AG10803 (cell line): ENCODE measurements at regions not wholly inside any gene's neighbourhood (a gene's known extent, or its start where the extent isn't known, plus 50 kb on each side); places are given as distances from the start of the nearest gene placed in this dataset.

ENCODE experiments used
- DNase-seq: peaks from one replicate; pipeline ENCODE4 v3.0.0; 2010; ENCODE audit warnings: low read depth
- H3K4me3 ChIP-seq: 2 replicates; pipeline ENCODE4 v1.5.1; 2011; ENCODE audit warnings: mild to moderate bottlenecking, low read length, control low read depth
- TF ChIP-seq, protein P1 (sequence below): conservative IDR thresholded peaks from 2 replicates; pipeline ENCODE4 v1.5.1; 2011; ENCODE audit warnings: mild to moderate bottlenecking, low read length, control low read depth, inconsistent platforms

DNA sequence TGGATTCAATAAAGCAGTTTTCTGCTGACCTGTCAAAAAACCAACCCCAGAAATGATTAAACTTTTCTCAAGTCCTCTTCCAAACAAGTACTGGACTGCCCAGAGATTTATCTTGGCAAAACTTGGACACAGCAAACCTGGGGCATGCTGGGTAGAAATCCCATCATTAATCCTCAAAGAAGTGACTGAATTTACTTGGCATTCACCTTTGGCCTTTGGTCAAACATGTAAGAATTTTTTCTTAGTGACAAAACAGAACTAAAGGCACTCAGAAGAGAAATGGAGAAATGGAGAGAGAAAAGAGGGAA lies 248.6 kb upstream of the NREP start:
- peak; percentile 93 for DNase-seq
- H3K4me3 ChIP-seq = no peak overlapping the region
- TF ChIP-seq, protein P1, sequence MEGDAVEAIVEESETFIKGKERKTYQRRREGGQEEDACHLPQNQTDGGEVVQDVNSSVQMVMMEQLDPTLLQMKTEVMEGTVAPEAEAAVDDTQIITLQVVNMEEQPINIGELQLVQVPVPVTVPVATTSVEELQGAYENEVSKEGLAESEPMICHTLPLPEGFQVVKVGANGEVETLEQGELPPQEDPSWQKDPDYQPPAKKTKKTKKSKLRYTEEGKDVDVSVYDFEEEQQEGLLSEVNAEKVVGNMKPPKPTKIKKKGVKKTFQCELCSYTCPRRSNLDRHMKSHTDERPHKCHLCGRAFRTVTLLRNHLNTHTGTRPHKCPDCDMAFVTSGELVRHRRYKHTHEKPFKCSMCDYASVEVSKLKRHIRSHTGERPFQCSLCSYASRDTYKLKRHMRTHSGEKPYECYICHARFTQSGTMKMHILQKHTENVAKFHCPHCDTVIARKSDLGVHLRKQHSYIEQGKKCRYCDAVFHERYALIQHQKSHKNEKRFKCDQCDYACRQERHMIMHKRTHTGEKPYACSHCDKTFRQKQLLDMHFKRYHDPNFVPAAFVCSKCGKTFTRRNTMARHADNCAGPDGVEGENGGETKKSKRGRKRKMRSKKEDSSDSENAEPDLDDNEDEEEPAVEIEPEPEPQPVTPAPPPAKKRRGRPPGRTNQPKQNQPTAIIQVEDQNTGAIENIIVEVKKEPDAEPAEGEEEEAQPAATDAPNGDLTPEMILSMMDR = no peak

DNA sequence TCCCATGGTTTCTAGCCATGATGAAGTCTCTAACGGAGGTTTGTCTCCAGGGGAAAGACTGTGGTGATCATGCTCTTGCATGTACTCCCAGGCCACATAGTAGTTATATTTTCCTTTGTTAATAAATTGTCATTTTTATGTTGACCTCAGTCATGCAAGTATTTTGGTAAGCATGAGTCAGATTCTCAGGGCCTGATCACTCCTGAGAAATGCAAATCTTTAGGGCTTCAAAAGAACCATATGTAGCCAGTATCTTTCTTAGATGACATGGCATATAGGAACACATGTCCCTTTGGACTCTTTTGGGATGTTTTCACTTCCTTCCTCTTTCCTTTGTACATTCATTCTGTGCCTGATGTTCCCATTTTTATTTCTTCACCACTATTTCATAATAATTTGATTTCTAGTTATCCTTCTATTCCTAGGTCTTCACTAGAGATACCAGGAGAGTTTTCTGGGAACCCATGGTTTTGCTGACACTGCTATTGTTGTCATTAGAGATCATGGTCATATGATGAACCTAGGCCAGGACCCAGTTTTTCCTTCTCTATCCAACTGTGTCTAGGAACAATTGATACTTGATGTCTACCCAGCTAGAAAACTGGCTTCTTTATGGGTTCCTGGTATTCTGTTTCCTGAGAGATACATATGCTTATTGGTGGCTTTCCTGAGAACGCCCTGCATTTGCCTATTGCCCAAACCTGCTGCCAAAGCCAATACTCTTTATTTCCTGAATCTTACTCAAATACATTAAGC lies 248.1 kb upstream of the NREP start:
- TF ChIP-seq, protein P1 = no peak
- no peak overlapping the region for H3K4me3 ChIP-seq
- peak; percentile 92 for DNase-seq

DNA sequence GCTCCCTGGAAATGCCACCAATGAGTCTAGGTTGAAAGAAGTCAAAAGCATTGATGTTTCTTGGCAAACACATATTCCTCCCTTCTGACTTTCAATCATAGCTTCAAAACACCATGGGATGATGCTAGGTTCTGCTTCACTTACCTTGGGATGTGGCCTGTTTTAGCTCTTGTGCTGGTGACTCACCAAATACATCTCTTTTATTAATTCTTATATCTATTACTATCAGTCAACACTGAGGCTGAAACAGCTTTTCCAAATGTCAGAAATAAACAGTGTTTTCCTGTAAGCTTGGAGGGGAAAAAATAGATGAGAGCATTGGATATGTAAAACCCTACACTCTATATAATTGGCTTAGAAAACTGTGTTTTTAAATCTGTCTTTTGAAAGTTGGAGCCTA lies 245.4 kb upstream of the NREP start:
- TF ChIP-seq, protein P1 = no peak
- no peak for DNase-seq
- H3K4me3 ChIP-seq = no peak overlapping the region

GRCh38 chr5:111999286-111999685 lies 242.3 kb upstream of the NREP start:
- TF ChIP-seq, protein P1 = no peak
- no peak overlapping the region for H3K4me3 ChIP-seq
- DNase-seq = peak; percentile 93

DNA sequence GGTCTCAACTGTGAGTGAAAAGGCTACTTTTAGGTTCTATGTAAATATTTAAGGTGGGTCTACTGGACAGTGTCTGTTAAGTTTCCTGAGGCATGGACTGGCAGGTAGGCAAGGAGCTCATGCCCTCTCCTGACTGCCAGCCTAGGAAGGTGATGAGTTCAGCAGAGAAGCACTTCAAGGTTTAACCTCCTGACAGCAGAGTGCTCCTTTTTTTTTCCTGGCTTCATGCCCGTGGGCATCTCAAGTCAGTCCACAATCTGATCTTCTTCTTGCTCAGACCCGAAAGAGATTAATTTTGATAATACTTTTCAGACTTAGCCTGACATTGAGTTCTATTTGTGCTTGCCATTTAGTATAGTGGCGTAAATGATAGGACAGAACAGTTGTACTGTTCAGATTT lies 241.9 kb upstream of the NREP start:
- H3K4me3 ChIP-seq = no peak overlapping the region

DNA sequence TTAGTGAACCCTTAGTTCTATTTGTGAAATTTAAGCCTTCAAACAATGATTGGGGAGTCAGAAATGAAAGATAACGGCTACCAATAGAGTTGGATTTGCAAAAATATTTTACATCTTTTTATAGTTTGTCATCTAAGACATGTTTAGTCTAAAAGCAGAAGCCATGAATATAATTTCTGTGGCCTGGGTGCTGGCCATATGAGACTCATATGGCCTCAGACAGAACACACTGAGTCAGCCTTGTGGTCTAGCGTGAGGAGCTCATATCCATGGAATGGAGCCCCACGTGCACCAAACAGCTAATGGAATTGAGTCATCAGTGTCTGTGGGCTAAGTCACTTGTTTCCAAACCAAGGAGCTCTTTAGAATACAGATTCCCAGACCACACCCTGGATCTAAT lies 240.7 kb upstream of the NREP start:
- TF ChIP-seq, protein P1 = no peak
- DNase-seq = peak; percentile 100
- no peak overlapping the region for H3K4me3 ChIP-seq

More for the DNA sequence above, 241.9 kb upstream of the NREP start:
- no peak for DNase-seq
- TF ChIP-seq, protein P1 = no peak

DNA sequence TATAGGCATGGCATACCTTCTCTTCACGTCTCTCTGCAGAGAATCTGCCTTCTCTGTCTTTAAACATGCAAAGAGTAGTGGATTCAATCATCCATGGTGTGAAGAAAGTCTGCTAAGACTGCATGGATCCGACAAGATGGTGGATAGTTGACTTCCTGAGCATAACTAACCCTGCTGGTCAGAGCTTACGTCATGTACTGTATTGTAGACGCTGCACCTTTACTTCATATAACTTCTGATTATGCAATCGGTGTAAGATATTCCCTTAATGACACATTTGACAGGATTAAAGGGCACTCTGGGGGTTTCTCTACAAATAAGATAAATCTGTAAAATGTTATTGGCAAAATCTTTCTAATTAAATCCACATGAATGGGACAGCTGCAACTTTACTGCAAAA lies 240.3 kb upstream of the NREP start:
- no peak for DNase-seq
- TF ChIP-seq, protein P1 = no peak
- H3K4me3 ChIP-seq = no peak overlapping the region
